Testis (tissue), 2 donors: ENCODE measurements at regions not wholly inside any gene's neighbourhood (a gene's known extent, or its start where the extent isn't known, plus 50 kb on each side); places are given as distances from the start of the nearest gene placed in this dataset.

Source experiments
- POLR2A ChIP-seq: fragments of 450-650 bp; IDR thresholded peaks from one replicate; pipeline ENCODE4 v1.6.1; 2017; ENCODE audit warnings: antibody characterized with exemption, mild to moderate bottlenecking, moderate library complexity
- TF ChIP-seq, protein P1 (sequence below), 3 experiments: fragments of 450-650 bp in 2 of 3; fragments of 200-600 bp in 1 of 3; sonication (generic) in 1 of 3; IDR thresholded peaks; one replicate each; pipeline ENCODE4 v1.5.1; 2016 to 2019; ENCODE audit warnings: antibody characterized with exemption in 3 of 3, mild to moderate bottlenecking in 2 of 3, moderate library complexity in 1 of 3

DNA sequence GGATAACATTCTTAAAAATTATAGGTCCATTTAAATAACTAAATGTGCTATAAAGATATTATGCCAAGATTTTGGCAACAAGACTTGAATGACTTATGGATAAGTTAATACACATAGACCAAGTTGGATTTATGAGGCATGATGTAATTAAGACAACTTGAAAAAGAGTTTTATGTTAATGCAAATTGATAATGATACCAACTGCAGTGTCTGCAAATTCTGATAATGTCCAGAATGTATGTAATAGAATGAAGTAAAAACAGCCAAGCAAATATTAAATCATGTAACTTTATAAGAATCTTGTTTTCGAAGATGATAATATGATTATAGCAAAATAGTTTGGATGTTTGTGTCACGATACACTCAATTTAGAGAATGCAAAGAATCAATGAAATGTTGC, 868.3 kb downstream of the DNAJB9 start:
- no peak for TF ChIP-seq POLR2A
- TF ChIP-seq, protein P1, sequence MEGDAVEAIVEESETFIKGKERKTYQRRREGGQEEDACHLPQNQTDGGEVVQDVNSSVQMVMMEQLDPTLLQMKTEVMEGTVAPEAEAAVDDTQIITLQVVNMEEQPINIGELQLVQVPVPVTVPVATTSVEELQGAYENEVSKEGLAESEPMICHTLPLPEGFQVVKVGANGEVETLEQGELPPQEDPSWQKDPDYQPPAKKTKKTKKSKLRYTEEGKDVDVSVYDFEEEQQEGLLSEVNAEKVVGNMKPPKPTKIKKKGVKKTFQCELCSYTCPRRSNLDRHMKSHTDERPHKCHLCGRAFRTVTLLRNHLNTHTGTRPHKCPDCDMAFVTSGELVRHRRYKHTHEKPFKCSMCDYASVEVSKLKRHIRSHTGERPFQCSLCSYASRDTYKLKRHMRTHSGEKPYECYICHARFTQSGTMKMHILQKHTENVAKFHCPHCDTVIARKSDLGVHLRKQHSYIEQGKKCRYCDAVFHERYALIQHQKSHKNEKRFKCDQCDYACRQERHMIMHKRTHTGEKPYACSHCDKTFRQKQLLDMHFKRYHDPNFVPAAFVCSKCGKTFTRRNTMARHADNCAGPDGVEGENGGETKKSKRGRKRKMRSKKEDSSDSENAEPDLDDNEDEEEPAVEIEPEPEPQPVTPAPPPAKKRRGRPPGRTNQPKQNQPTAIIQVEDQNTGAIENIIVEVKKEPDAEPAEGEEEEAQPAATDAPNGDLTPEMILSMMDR (IDR thresholded peaks at IDR 0.05), result no peak
